Stimulated activated CD4-positive, alpha-beta T cell treated with anti-CD3 and anti-CD28 coated beads, TNF-alpha, amount 100 ng/mL, for 4 hours (primary cell): ENCODE measurements at regions not wholly inside any gene's neighbourhood (a gene's known extent, or its start where the extent isn't known, plus 50 kb on each side); places are given as distances from the start of the nearest gene placed in this dataset.

ENCODE experiments used
- DNase-seq, 3 experiments: peaks; one replicate each; pipeline ENCODE4 v3.0.0-alpha.2; 2020; ENCODE audit warnings: low read depth in 3 of 3

DNA sequence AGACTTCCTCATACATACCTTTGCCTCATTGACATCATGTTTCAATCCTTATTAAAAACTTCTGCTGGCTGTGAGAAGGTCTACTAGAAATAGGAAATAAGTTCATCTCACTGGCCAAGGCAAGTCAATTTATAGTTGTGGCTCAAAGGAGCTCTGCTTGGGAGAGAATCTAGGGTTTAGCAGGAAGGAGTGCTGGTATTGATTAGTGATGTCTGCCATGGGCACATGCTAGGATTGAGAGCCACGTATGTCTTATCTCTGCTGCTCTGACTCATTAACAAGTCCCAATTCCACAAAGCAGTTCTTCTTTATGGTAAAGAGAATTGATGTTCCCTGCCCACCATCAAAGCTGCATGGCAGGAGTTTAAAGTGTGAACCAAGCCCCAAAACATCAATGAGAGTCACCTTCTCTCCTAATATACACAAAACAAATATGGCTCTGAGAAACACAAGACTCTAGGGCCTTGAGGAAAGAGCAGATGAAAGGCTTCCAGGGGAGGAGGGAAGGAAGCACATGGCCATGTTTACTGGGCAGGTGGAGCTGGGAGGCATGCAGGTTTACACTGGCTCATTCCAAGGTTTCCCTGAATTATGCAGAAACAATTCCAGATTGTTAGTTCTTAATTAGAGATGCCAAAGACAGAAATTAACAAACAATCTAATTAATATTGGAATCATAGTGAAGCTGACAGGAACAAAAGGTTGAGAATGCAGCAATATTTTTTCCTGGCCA lies 931.9 kb upstream of the TMEM132C start:
- no peak for DNase-seq

DNA sequence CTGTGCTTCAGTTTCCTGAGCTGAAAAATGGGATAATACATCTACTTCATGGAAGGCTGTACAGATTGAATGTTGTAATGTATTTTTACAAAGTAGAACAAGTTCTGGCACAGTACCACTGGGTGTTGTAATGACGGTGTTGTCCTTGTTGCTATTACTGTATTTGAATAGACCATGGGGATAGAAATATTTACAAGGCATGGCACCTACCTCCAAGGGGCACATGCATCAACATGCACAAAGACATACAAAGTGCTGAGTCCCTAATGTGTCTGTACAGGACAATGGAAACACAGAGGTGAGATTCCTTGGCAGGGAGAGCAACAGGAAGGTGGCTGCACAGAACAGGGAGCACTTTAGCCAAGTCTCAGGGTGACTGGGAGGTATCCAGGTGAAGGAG lies 930.6 kb upstream of the TMEM132C start:
- DNase-seq = no peak

DNA sequence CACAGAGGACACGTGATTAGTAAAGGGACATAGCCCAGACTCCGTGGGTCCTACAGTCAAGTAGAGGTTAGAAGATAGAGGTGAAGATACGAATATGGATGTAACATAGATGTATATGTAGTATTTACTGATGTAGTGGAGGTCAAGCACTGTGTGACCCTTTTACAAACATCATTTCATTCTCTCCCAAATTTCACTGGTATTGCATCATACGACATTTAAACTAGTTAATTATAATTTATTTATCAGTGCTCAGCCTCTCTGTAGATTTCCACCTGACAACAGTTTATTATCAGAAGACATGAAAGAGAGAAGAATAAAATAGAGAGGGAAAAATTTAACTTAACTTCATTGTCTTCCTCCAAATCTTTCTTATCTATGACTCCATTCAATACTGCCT lies 927.9 kb upstream of the TMEM132C start:
- DNase-seq = no peak

DNA sequence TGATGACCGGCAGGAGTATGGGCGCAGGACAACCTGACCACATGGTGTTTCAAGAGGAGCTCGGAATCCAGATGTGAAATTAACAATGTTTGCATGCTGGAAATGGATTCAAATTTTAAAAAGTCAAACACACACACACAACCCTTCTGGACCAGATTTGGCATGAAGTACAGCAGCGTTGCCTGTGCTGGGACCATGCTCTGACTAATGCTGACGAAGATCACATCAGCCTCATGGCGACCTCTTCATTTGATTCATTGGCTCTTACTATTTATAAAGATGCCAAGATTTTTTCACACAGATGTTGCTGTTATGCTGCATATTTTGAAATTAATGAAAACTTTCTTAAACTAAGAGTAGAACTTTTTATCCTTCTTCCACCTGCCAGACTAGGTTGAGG lies 926.6 kb upstream of the TMEM132C start:
- DNase-seq = no peak

DNA sequence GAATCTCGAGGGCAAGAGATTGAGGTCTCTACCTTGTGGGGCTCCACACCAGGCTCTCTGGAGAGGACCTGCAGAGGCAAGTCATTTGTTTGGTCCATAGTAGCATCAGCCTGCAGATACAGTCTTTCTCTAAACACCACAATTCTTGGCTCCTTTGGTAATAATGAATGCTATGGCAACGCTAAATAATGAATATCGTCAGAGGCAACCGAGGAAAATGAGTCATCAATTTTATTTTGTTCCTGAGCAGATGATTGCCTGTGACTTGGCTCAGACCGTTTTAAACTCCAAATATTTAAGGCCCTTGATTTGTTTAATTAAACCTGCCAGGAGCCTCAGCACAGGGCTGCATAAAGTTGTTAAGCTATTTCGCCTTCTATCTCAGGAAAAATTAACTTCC lies 924.1 kb upstream of the TMEM132C start:
- DNase-seq = no peak

DNA sequence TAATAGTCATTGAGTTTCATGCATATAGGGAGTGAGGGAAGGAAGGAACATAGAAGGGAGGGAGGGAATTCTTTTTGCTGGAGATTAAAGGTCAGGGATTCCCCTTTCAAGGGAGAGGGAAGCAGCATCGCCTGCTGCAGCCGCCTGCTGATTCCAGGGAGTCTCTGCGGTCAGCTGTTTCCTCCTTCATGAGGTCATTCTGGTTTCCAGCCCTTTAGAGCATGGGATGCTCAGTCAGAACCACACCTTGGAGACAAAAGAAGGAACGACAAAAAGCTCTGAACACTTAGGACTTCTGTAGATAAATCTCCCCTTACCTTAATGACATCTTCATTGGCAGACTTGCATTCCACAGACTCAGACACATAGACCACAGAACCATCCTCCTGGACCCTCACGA lies 923.0 kb upstream of the TMEM132C start:
- DNase-seq = no peak

DNA sequence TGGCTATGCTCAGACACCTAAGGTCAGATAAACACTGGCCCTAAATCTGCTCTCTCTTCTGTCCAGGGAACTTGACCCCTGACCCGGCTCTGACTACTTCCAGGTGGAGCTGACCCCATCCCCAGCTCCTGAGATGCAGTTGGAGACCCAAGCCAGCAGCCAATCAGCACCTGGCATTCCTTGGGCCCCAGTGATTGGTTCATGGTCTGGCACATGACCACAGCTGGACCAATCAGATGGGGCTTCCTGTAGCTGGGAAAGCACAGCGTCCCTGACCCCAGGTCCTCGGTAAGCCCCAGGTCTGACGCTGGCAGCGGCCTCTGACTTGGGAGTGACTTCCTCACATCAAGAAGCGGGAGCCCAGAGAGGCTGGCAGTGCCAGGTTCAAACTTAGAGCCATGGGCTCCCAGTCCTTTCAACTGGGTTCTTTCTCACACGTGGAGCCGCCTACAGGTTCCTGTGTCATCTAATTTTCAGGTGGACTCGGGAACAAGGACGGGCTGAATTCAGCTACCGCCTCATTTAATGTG lies 915.4 kb upstream of the TMEM132C start:
- no peak for DNase-seq

DNA sequence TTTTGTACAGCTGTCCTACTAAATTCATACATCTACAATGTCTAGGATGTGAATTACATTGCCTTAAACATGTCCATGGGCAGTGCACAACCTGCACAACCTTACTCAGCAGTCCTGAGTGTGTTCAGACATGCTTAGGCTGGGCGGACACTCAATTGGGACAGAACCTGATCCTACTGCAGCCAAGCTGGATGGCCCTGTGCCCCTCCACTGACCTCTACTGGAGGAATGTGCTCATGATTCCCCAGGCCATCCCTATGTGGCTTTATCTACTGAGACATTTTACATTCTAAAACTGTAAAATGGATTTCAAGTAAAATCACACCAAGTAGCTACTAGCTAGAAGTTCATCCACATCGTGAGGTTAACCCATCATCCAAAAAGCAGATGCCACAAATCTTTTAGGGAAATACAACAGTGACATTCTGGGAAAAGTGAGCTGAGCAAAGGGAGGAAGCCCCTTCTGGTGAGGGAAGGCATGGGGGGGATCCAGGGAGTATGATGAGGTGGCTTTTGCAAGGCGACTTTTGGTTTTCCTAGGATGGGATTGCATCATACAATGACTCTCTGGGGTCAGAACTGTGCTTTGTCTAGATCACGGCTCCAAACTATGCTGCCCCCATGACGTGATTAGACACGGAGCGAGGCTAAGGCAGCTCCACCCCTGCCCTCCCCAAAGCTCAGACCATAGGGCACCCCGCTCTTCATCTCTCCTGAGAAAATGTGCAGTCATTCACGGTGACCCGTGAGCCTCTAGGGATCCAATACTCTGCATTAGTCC lies 911.7 kb upstream of the TMEM132C start:
- DNase-seq = no peak

DNA sequence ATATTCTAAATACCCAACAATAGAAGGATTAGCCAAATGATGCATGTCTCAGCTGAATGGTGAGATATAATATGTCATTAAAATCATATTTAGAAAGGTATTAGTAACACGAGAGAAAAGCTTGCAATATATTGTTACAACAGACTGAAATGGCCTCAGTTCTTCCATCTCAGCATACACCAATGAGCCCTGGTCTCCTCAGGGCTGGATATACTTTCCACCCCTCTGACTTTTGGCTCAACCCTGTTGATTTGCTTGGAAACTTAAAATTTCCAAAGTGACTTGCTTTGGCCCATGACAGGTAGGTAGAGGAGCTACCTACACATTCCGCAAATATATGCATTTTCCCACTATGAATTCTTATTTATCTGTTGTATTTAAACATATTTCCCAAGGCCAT lies 908.1 kb upstream of the TMEM132C start:
- no peak for DNase-seq

DNA sequence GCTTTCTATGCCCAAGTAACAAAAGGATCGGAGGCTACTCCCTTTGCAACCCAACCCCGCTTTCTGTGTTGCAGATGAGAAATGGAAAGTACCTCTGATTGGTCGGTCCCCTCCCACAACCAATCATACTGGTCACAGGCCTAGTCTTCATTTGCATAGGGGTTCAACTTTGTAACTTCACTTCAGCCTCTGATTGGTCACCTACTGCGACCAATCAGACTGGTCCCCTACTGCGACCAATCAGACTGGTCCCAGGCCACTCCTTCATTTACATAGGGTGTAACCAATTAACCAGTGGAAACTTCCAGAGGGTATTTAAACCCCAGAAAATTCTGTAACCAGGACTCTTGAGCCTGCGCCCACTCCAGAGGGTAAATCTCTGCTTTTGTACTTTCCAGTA lies 906.4 kb upstream of the TMEM132C start:
- no peak for DNase-seq

DNA sequence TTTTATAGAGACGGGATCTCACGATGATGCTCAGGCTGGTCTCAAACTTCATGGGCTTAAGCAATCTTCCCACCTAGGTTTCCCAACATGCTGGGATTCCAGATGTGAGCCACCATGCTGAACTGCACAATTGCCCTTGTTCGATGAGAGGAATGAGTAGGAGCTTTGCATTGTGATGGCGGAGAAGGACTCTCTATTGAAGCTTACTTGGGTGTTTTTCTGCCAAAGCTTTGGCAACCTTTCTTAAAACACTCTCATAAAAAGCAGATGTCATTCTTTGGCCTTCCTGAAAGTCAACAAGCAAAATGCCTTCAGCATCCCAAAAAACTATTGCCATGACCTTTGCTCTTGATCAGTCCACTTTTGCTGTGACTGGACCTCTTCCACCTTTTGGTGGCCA lies 904.8 kb upstream of the TMEM132C start:
- DNase-seq = no peak

DNA sequence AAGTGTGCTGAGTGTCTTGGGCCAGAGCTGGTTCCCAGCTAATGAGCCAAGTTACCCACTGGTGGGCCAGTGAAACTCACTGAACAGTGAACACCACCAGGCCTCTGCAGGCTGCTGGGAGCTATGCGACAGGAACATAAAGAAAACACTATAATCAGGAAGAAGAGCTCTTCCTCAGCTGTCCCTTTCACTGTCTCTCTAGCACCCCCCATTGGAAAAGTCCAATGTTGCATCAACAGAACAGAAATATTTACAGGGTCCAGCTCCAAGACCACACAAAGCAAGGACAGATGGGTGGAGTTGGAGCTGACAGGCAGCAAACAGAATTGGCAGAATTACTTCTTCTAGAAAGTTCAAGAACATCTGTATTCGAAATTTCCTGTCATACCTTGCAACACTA lies 903.6 kb upstream of the TMEM132C start:
- no peak for DNase-seq

DNA sequence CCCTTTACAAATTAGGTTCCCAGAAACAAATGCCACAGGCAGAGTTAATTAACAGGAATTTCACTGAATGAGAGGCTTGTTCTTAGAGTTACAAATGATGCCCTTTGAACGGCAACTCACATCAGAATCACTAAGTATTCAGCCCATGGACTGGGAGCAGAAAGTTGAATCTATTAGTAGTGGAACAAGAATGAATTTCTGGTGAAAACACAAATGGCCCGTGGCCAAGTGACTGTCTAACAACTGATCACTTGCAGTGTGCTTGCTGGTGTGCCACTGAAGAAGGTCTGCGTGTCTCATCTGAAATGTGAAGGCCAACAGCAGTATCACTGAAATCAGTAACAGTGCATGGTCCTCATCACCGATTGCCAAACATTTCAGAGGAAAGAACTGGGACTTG lies 893.4 kb upstream of the TMEM132C start:
- no peak for DNase-seq

DNA sequence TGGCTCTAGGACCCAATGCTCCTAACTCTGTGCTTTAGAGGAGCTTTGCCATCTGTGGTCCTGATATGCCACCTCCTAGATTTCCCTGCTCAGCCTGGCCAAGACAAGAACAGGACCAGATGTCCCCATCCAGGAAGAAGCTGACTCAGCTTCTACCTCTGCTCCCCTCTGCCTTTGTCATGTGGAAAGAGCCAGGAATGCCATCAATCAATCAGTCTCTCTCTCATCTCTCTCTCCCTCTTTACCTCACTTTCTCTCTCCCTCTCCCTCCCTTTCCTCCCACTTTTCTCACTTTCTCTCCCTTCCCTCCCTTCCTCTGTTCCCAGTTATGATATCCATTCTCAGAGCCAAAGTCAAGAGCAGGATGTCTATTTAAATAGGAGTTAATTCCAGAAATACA lies 892.5 kb upstream of the TMEM132C start:
- DNase-seq = no peak

DNA sequence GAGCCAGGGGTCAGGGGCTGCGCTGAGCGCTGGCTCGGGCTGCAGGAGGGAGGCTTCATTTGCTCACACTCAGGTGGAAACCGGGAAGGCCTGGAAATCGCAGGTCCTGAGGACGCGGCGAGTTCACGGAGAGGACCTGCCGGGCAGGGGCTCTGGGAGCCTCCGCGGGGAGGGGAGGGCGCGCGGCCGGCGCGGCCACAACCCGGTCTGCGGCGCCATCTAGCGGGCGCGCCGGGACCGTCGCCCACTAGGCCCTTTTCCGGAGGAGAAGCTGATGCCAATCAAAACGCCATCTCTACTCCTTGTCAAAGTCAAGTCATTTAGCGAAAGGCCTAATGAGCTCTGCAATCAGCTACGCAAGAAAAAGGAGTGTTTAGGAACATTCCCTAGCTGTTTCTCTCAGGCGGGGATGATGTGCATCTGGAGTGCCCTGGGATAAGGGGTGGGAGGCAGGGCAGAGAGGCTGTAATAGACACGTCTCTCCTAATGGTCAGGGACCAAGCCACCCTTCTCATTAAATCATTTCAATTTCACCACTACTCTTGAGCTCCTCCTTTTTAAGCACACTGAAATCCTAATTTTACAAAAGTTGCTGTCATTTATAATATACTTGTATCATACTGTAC lies 885.8 kb upstream of the TMEM132C start:
- peak in 1 of 3 experiments; percentile 3 for DNase-seq

DNA sequence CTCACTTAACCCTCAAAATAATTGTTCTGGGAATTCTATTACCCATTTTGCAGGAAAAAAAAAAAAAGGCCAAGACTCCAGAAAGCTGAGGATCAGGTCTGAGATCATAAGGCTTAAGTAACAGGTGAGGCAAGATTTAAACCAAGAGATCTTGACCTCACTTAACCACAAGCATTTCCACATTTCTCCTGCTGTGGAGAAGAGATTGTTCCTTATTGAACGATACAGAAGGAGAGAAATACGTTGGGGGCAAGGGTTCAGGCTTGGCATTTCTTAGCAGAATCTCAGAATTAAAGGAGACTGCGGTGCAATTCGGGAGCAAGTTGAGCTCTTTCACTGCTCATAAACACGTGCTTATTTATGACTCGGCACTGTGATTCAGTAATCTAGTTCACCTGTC lies 885.3 kb upstream of the TMEM132C start:
- no peak for DNase-seq

DNA sequence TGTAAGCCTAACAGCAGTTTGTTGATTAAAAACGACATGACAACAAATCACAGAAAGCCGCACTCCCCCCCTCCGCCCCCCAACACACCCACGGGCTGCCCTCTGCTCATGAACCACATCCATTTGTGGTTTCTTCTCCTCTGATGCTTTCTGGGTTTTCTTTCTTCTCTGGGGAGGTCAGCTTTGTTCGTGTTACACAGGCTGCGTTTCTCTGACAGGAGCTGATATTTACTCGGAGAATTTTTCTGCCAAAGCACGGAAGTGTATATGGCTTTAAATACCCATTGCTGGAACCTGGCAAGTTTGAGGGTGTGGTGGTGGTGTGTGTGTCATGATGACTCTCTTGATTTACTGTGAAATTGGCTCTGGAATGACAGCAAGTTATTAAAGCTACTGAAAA lies 883.7 kb upstream of the TMEM132C start:
- DNase-seq = no peak

DNA sequence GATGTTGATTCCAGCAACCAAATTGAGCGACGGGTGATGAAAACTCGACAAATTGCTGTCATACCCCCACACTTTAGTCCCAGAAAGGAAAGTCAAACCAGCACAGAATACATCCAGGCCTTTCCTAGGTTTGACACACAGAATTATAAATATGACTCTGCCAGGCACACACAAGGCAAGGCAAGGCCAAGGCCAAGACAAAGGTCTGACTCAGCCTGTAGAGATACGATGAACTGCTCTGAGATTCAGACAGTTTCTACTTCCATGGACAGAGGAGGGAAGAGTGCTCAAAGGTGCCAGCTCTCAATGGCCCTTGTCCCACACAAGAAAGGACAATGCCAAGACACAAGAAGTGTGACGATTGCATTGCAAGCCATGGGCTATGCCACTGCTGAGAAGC lies 880.2 kb upstream of the TMEM132C start:
- no peak for DNase-seq

DNA sequence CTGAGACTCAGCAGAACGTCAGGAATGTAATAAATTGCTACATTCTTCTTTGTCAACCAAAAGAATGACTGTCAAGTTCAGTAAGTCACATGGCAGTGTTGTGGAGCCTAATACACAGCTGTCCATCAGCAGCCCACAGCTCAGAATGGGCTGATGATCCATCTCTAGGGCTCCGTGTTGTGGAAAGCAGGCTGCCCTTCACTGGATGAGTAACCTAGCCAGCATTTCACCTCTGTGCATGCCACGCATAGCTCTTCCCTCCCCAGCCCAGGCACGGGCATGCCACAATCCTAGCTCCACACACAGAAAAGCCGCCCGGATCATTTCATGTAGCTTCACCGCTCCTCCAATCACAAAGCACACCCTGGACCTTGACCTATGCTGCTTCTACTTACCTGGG lies 878.0 kb upstream of the TMEM132C start:
- no peak for DNase-seq

DNA sequence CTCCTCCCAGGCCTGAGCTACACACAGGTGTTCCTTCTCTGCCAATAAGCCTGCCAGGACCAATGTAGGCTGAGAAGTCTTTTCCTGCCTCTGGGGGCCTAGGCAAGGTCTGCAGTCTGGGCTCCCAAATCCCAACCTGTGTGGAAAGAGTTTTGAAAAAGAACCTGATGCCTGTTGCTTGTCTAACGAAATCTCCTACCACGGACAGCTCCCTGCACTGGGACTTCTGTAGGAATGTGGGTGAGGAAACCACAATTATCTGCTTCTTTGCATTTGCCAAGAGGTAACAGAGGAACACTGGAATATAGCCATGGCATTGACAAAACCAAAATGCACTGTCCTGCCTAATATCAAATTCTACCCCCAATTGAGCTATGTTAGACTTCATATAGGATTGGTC lies 877.0 kb upstream of the TMEM132C start:
- no peak for DNase-seq

DNA sequence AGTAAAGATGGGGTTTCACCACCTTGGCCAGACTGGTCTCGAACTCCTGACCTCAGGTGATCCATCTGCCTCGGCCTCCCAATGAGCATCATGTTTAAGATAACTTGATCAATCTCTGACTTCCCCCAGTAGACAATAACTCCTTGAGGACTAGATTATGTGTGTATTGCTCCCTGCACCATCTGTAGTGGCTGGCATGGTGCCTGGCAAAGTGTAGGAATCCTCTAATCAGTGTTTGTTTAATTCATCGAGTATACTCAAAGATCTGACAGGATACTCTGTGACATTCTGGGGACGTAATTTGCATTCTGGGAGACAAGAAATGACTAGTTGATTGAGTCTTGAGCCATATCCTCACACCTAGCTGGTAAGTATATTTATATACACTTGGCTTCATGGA lies 873.5 kb upstream of the TMEM132C start:
- no peak for DNase-seq

DNA sequence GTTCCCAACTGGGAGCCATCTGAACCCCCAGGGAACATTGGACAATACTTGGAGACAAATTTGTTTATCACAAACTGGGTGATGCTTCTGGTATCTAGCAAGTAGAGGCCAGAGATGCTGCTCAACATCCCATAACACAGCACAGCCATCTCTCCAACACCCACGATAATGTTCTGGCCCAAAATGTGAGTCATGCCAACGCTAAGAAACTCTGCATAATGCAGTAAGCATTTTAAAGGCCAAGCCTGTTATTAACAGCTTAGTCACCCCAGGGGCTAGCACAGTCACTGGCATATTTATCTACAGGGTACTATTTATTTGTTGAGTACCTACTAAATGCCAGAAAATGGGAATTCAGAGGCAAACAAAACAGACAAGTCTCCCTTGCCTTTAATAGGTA lies 873.1 kb upstream of the TMEM132C start:
- DNase-seq = no peak

DNA sequence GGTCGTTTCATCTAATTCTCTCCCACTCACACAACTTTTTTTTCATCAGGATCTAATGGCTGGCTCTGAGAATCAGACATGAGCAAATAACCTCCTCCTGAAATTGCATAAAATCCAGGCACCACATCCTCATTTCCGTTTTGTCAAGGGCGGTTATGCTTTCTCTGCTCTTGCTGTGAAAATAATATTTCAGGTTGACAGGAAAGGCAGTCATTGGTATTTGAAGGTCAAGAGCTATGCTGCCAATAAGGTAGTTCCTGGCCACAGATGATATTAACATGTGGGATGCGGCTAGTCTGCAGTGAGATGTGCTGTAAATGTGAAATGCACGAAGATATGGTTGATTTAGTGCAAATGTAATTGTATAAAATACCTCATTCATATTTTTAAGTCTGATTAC lies 870.2 kb upstream of the TMEM132C start:
- DNase-seq = no peak
